DMS153 treated with DMSO at 0.1 percent for 48 hours (cell line): ENCODE measurements at regions not wholly inside any gene's neighbourhood (a gene's known extent, or its start where the extent isn't known, plus 50 kb on each side); places are given as distances from the start of the nearest gene placed in this dataset.

Experiments used
- DNase-seq: peaks from one replicate; lab custom pipeline; 2025; ENCODE audit not compliant: unreplicated experiment; lab: John Stamatoyannopoulos, UW

- no peak for DNase-seq
Measured at GRCh38 chr5:3400659-3401058, 195.0 kb upstream of the IRX1 start.

DNA sequence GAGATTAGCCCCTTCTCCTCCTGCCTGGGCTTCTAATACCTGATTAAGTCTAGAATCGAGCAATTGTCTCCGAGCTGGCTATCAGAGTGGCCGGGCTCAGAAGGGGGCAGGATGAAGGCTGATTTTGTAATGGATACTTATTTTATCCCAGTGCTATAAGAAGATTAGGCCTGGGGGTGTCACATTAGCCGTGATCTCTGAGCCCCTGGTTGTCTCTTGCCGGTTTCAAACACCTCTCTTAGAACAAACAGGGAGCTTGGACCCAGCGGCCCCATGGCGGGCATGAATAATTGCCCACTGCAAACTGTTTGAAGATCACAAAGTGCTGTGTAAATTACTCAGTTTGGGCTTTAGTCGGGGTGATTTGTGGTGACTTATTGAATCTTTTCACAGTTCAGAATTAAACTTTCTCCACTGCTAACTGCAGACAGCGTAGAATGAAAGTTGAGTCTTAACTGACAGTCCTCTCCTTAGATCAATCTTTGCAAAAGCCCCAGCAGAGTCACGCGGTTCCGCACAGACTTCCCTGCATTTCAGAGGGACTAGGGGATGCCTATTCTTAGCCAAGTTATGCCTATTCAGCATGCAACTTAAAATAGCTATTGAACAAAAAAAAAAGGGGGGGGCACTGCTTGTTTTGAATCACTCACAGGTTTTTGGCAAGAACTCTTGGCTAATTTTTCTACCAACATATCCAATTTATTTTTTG lies 200.6 kb upstream of the IRX1 start:
- DNase-seq: no peak

GRCh38 chr5:3393920-3394597 lies 201.6 kb upstream of the IRX1 start:
- peak; percentile 87 for DNase-seq

GRCh38 chr5:3393122-3393919 lies 202.3 kb upstream of the IRX1 start:
- DNase-seq: no peak

DNA sequence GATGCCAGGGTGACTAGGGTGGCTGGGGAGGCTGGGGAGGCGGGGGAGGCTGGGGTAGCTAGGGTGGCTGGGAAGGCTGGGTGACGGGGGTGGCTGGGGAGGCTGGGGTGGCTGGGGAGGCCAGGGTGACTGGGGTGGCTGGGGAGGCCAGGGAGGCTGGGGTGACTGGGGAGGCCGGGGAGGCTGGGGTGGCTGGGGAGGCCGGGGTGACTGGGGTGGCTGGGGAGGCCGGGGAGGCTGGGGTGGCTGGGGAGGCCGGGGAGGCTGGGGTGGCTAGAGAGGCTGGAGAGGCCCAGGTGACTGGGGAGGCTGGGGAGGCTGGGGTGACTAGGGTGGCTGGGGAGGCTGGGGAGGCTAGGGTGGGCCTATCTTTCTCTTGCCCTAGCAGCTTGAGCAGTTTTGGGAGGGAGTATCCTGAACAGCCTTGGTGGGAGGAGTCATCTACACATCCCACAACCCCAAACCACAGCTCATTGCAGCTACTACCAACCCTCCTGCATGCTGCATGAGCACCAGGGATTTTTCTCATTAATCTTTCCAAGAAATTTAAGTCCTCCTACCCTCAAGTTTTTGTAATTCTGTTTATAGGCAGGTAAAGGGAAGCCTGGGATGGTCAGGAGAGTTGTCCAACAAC lies 203.2 kb upstream of the IRX1 start:
- no peak for DNase-seq

DNA sequence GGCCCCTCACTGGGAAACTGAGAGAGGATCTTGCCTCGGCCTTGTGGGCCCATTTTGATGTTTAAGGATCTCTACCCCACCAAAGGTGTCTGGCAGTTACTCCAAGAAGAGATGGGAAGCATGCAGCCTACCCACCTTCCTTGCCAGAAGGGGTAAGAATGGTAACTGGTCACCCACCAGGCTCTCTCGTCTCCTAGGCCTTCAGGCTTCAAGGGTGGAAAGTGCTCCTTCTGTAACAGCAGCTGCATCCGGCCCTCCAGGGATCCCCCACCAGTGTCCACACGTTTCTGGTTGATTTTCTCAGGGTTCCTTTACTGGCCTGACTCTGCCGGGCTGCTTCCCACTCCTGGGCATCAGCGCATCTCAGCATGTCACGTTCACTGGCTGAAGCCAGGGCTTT lies 204.4 kb upstream of the IRX1 start:
- no peak for DNase-seq

DNA sequence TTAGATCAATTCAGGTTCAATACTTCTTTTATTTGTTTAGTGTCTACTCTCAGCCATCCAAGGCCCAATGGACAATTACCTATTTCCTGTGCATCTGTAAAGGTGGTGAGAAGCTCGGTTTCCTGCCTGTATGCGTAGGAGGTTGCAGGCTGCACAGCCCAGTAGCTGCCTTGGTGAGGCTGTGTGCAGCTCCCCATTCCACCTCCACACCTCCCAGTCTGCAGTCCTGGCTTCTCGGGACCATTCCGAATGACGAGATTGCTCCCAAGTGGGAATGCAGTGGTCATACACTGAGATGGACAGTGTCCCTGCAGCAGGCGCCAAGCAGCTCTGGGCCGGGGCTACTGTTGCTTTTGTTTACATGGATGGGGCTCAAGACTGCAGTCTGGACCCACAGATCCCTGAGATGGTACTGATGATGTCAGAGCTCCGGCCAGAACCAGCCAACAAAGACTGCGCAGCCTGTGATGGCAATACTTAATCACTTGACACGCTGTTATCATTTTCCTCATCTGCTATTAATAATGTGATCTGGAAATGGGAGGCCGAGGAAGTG lies 206.1 kb upstream of the IRX1 start:
- DNase-seq: peak; percentile 66

DNA sequence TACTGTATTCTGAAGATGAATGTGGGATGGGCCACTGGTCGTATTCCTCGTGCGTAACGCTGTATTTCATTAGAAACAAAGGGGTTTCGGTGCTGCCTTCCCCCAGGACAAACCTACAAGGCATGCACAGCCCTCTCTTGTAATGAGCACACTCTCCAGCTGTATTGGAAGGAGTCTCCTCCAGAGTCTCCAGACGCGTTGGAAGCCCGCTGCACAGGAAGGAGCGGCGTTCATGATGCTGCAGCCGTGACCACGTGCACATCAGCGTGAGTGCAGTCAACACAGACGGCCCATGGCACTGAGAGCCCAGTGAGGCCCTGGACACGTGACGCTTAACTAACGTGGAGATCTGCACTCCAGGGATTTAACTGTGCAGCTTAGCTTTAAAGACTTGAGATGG lies 209.0 kb upstream of the IRX1 start:
- no peak for DNase-seq

DNA sequence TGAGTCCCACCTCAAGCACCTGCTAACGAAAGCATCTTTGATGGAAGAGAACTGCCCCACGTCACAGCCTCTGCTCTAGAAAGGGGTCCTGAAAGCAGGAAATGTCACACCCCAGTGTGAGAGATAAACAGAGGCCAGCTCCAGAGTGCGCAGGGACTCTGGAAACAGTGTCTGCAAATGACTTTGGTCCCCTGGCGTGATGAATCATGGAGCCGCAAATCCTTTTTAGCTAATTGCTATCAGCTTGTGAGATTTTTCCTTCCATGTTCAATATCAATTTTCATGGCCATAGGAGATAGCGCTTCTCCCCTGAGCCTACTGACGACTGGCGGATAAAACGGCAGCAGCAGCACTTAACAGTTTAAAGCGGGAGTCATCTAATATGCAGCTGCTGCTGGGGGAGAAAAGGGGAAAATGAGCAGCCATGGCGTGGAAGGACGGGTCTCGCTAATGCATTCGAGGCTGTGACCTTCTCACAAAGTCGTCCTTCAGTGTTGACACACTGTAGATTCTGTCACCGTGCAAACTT lies 209.6 kb upstream of the IRX1 start:
- DNase-seq: no peak

DNA sequence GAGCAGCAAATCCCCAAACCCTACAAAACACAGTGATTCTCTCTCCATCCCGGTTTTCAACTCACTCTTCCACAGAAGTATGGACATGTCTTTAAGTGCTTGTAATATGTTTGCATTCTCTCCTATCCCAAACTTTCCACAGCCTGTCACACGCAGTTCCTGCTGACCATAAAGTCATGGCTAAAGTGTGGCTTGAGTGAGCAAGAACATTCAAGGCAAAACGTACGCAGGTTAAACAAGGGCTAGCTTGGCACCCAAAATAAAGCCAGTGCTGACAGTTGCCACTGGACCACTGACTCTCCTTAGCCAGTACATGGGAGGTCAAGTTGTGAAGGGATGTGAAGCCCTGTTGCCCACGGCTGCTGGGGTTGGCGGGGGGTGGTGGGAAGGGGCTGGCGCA lies 211.1 kb upstream of the IRX1 start:
- DNase-seq: no peak

GRCh38 chr5:3382782-3383181 lies 212.8 kb upstream of the IRX1 start:
- no peak for DNase-seq

- no peak for DNase-seq
Measured at GRCh38 chr5:3382151-3382550, 213.5 kb upstream of the IRX1 start.

DNA sequence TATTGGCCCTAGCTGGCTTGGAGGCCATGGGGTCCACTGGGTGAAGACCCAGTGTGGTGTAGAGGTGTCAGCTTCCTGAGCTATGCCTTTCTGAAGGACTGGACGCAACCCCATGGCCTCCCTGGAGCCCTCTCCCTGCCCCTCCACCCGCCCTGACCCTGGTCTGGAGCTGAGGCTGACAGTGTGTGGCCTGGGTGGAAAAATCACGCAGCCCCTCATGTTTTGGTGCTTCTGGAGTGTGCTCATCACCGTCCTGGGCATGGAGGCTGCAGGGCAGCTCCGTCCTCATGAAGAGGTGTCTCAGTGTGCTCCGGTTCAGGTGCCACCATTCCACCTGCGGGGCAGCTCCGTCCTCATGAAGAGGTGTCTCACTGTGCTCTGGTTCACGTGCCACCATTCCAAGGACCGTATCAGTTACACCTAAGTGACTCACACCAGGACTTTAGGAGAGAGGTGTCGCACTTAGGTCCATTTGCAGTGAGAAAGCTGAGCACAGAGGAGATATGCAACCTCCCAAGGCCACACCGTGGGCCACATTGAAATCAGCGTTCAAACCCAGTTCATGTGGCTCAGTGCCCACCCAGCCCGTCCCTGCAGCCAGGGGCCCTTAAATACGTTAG lies 214.3 kb upstream of the IRX1 start:
- no peak for DNase-seq

DNA sequence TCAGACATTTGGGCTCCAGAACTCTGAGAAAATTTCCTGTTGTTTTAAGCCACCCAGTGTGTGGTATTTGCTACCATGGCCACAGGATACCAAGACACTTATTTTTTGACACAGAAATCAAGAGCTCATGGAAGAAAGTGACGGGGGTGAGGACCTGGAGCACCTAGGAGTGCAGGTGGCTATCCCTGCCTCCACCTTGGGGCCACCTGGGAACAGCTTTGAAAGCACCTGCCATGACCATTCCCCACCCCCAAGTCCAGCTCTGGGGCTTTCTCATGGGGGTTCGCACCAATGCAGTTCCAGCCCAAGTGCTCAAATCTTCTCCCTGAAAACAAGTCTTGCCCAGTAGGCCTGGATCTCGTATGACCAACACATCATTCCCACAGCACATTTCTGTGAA lies 214.9 kb upstream of the IRX1 start:
- no peak for DNase-seq

- DNase-seq: no peak
Measured at GRCh38 chr5:3377831-3378230, 217.8 kb upstream of the IRX1 start.

- no peak for DNase-seq
Measured at GRCh38 chr5:3377176-3377575, 218.5 kb upstream of the IRX1 start.

DNA sequence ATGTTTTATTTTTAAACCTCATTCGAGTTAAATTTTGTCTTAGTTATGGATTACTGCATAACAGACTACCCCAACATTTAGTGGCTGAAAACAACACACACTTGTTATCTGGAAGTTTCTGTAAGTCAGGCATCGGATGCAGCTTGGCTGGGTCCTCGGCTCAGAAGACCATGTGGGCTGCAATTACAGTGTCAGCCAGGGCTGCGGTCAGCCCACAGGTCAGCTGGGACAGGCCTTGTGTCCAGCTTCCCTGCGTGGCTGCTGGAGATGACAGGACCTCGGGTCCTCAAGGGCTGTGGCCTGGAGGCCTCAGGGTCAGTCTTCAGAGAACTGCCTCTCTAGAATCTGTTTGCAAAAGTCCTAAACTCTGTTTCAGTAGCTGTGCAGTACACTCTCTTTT lies 219.0 kb upstream of the IRX1 start:
- no peak for DNase-seq

DNA sequence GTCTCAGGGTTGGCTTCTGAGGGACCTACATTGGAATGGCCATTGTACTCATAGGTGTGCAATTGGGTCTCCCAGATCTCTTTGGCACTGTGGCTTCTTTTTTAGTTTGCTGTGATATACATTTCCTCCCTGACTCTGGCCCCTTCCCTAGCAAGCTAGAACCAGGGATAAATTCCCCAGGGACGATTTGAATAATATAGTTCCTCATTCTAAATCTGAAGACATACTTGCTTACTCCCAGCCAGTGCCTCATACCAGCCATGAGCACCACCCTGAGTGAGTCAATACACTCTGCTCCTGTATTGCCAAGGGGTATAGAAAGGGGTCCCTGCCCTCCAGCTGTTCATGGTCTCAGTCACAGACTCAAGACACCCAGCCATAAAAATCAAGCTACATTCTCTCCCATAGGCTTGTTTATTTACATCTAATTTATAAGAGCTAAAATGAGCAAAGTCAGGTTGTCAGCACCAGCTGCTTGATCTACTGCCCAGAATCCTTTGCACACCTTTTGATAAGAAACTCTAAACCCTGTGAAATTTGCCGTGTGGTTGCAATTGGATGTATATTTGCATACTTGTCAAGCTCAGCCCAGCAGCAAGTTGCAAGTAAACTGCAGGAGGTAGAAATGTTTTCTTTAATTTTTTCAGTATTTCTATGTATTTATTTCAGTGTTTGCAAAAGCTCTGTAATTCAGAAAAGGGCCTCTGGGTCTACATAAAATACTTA lies 219.9 kb upstream of the IRX1 start:
- no peak for DNase-seq

GRCh38 chr5:3373391-3373790 lies 222.2 kb upstream of the IRX1 start:
- DNase-seq: no peak

- no peak for DNase-seq
Measured at GRCh38 chr5:3372289-3372688, 223.3 kb upstream of the IRX1 start.
